ENCODE measurements at regions not wholly inside any gene's neighbourhood (a gene's known extent, or its start where the extent isn't known, plus 50 kb on each side); places are given as distances from the start of the nearest gene placed in this dataset.

- TF ChIP-seq CTCF (IDR thresholded peaks at IDR 0.05 in 4 of 5, conservative IDR thresholded peaks at IDR 0.05 in 1 of 5) (no peak), POLR2A (IDR thresholded peaks at IDR 0.05) (no peak)
Observed at GRCh38 chr2:240284503-240285259, 144.2 kb upstream of the OTOS start.

Measured in gastrocnemius medialis (tissue), 4 donors.